Adrenal gland (tissue), 5 donors: ENCODE measurements at regions not wholly inside any gene's neighbourhood (a gene's known extent, or its start where the extent isn't known, plus 50 kb on each side); places are given as distances from the start of the nearest gene placed in this dataset.

Experiments
- CTCF ChIP-seq, 6 experiments: fragments of 450-650 bp in 4 of 6; fragments of 200-600 bp in 2 of 6; sonication (generic) in 1 of 6; IDR thresholded peaks; 1 replicate in 5 of 6; 2 replicates in 1 of 6; pipeline versions ENCODE4 v1.5.1 to v1.8.0; 2016 to 2021; ENCODE audit warnings: antibody characterized with exemption in 6 of 6, mild to moderate bottlenecking in 2 of 6, moderate library complexity in 1 of 6
- POLR2A ChIP-seq, 2 donors: fragments of 450-650 bp; IDR thresholded peaks; one replicate each; pipeline ENCODE4 v1.6.1; 2017; ENCODE audit warnings: antibody characterized with exemption in 2 of 2, mild to moderate bottlenecking in 2 of 2, moderate library complexity in 1 of 2
- donor health status: DM: no; HTN: no; CAD: no.

DNA sequence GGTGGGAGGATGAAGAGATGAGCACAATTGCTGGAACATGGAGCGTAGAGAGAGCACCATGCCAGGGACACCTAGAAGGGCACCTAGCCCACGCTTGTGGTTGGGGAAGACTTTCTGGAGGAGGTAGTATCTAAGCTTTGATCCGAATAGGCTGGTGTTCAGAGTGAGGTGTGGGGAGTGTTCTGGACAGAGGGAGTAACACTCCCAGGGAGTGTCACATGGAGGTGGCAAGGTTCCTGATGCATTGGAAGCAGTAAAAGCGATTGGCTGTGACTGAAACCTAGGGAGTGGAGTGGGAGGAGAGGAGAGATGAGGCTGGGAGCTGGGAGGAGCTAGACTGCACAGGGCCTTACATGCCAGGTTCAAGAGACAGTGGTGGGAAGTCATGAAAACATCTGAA, 188.0 kb upstream of the NCAM1 start:
- TF ChIP-seq CTCF (IDR thresholded peaks at IDR 0.05) (no peak), POLR2A (IDR thresholded peaks at IDR 0.05) (no peak)
